ENCODE measurements at regions not wholly inside any gene's neighbourhood (a gene's known extent, or its start where the extent isn't known, plus 50 kb on each side); places are given as distances from the start of the nearest gene placed in this dataset.

- TF ChIP-seq POLR2A (IDR thresholded peaks at IDR 0.05; ENCODE audit: low read length) (no peak), GATA1 (IDR thresholded peaks at IDR 0.05; ENCODE audit: low read depth, low read length) (no peak)
These were observed 442.7 kb downstream of the RAPGEF2 start for GRCh38 chr4:159545556-159545955.

All from erythroblast (primary cell).